GM10248 (cell line): ENCODE measurements at regions not wholly inside any gene's neighbourhood (a gene's known extent, or its start where the extent isn't known, plus 50 kb on each side); places are given as distances from the start of the nearest gene placed in this dataset.

Source experiments
- CTCF ChIA-PET: fragments of 300-600 bp; sonication (Branson Sonifier 250); formaldehyde crosslinking; extraction: SDS; loops from one replicate; lab custom pipeline; 2021; ENCODE audit warnings: antibody characterized with exemption; lab: Yijun Ruan, JAX
- POLR2A ChIA-PET: fragments of 350-650 bp; sonication (Branson Sonifier 250); formaldehyde crosslinking; extraction: SDS; loops from one replicate; lab custom pipeline; 2020; ENCODE audit warnings: antibody characterized with exemption; lab: Yijun Ruan, JAX
- DNase-seq: peaks from one replicate; pipeline ENCODE4 v3.0.0; 2012; ENCODE audit errors: extremely low spot score
- TF ChIP-seq, protein P1 (sequence below): IDR thresholded peaks from 2 replicates; pipeline ENCODE4 v1.5.1; 2012; ENCODE audit warnings: mild to moderate bottlenecking, low read depth; ENCODE audit errors: extremely low read depth, missing control alignments, control extremely low read depth

DNA sequence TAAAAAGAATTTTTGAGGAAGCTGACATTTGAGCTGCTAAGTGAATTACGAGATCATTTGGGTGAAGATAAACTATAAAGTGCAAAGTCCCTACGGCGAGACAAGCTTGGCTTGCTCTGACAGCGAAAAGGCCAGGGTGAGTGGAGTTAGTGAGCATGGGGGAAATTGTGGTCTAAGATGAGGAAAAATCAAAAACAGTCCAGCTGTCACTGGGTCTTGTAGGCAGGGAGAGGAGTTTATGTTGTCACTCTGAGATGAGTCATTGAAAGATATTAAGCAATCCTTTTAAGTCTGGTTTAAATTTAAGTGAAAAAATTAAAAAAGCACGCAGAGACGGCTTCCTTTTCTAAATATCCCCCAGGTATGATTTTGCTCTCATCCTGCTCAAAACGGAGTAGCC lies 601.9 kb downstream of the MRPL39 start:
- ChIA-PET POLR2A (no interaction called here), CTCF (no interaction called here)
- TF ChIP-seq, protein P1, sequence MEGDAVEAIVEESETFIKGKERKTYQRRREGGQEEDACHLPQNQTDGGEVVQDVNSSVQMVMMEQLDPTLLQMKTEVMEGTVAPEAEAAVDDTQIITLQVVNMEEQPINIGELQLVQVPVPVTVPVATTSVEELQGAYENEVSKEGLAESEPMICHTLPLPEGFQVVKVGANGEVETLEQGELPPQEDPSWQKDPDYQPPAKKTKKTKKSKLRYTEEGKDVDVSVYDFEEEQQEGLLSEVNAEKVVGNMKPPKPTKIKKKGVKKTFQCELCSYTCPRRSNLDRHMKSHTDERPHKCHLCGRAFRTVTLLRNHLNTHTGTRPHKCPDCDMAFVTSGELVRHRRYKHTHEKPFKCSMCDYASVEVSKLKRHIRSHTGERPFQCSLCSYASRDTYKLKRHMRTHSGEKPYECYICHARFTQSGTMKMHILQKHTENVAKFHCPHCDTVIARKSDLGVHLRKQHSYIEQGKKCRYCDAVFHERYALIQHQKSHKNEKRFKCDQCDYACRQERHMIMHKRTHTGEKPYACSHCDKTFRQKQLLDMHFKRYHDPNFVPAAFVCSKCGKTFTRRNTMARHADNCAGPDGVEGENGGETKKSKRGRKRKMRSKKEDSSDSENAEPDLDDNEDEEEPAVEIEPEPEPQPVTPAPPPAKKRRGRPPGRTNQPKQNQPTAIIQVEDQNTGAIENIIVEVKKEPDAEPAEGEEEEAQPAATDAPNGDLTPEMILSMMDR, result no peak
- DNase-seq, result no peak

DNA sequence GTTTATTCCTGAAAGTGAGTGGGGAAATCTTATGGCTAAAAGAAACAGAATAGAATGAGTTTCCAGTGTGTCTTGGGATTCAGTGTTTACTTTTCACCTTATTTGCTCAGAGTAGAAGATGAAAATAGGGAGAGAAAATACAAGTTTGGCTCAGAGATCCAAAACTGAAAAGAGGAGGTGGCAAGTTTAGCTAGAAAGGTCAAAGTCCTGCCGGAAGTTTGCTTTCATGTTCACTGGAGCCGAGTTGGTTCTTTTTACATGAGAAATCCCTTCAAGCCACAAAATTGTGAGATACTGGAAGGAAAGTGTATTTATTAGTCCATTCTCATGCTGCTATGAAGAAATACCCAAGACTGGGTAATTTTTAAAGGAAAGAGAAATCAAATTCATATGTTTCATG lies 604.6 kb downstream of the MRPL39 start:
- TF ChIP-seq, protein P1, result no peak
- no peak for DNase-seq
- CTCF ChIA-PET, result no interaction called here
- POLR2A ChIA-PET, result no interaction called here

DNA sequence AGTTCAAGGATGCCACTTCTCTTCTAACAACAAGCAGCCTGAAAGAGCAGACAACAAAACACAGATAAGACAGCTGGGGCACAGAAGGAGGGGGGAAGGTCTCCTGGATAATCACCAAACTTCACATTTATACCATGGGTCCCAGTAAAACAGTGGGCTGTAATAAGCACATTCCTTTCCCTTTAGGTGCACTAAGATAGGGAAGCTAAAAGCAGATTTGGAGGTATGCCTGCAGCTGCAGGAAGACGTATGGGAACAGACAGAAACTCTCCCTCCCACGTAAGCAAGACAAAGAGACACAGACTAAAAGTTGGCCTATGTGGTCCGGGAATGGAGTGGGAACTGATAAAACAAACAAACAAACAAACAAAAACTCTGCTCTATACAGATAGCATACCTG lies 612.1 kb downstream of the MRPL39 start:
- TF ChIP-seq, protein P1, result no peak
- CTCF ChIA-PET, result interaction anchor here (1.4 kb wide), 1 partner anchor 98 kb away, joined by 3 read pairs; no protein-coding TSS in a partner anchor
- DNase-seq, result no peak
- POLR2A ChIA-PET, result no interaction called here

- TF ChIP-seq, protein P1, result no peak
- ChIA-PET POLR2A (no interaction called here), CTCF (interaction anchor here (1.3 to 1.8 kb wide), 3 partner anchors 9 to 98 kb away, joined by 3 to 6 read pairs (median 3); no protein-coding TSS in a partner anchor)
- DNase-seq, result no peak
Measured at GRCh38 chr21:24994717-24995116, 612.6 kb downstream of the MRPL39 start.

DNA sequence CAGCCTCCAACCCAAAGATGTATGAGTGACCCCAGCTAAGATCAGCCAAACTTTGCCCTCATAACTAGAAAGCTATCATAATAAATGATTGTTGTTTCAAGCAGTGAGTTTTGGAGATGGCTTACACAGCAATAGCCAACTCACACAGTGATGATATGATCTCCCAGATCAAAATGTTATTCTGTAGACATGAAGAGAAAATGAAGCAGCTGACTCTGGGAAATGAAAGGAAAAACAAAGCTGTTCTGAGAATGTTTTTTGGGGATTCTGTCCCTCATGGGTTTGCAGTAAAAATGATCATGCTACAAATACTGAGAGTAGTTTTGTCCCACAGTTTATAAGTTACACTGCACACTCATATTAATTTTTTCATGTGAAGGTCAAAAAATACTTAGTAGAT lies 617.8 kb downstream of the MRPL39 start:
- TF ChIP-seq, protein P1, result no peak
- ChIA-PET POLR2A (no interaction called here), CTCF (no interaction called here)
- DNase-seq, result no peak

DNA sequence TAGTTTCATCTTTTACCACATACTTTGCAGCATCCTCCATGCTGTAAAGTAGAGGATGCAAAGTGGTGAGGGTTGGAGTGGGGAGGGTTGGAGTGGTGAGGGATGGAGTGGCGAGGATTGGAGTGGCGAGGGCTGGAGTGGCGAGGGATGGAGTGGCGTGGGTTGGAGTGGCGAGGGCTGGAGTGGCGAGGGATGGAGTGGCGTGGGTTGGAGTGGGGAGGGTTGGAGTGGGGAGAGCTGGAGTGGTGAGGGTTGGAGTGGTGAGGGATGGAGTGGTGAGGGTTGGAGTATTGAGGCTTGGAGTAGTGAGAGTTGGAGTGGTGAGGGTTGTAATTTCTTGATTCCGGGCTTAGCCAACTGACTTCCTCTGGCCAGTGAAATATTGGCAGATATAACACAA lies 618.3 kb downstream of the MRPL39 start:
- ChIA-PET CTCF (no interaction called here), POLR2A (no interaction called here)
- TF ChIP-seq, protein P1, result no peak
- DNase-seq, result no peak

DNA sequence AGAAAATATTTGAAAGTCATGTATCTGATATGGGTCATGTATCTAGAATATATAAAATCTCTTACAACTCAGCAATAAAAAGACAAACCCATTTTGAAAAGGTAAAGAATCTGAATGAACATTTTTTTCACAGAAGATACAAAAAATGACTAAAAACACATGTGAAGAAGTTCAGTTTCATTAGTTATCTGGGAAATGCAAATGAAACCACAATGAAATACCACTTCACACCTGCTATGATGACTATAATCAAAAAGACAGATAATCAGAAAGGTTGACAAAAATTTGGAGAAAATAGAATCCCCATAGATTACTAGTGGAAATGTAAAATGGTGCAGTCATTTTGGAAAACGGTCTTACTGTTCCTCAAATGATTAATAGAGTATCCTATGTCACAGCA lies 631.0 kb downstream of the MRPL39 start:
- TF ChIP-seq, protein P1, result no peak
- no peak for DNase-seq
- CTCF ChIA-PET, result no interaction called here
- POLR2A ChIA-PET, result no interaction called here
